AG09309 (cell line): ENCODE measurements at regions not wholly inside any gene's neighbourhood (a gene's known extent, or its start where the extent isn't known, plus 50 kb on each side); places are given as distances from the start of the nearest gene placed in this dataset.

ENCODE experiments used
- DNase-seq: peaks from one replicate; pipeline ENCODE4 v3.0.0-alpha.2; 2010; ENCODE audit warnings: low read depth
- H3K4me3 ChIP-seq: 2 replicates; pipeline ENCODE4 v1.5.1; 2011; ENCODE audit warnings: mild to moderate bottlenecking, low read depth, low read length, moderate library complexity; ENCODE audit not compliant: control insufficient read depth
- TF ChIP-seq, protein P1 (sequence below): IDR thresholded peaks from 2 replicates; pipeline ENCODE4 v1.5.1; 2011; ENCODE audit warnings: mild to moderate bottlenecking, low read depth, low read length, inconsistent platforms; ENCODE audit not compliant: insufficient read depth, control insufficient read depth; ENCODE audit errors: missing control alignments

DNA sequence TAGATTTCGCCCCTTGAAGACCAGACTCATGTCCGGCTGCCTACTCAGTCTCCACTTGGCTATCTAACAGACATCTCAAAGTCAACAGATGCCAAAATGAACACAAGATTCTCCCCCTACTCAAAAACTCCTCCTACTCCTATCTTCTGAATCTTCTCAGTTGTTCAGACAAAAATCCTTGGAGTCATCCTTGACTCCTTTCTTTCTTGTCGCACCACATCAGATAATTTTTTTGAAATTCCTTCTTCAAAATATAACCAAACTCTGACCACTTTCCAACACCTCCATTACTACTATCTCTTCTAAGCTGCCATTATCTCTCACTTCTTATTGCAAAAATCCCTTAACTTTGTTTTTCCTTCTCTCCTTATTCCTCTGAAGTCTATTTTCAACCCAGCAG is 141.9 kb upstream of the SLC7A14 start:
- DNase-seq, result no peak
- no peak overlapping the region for H3K4me3 ChIP-seq
- TF ChIP-seq, protein P1, sequence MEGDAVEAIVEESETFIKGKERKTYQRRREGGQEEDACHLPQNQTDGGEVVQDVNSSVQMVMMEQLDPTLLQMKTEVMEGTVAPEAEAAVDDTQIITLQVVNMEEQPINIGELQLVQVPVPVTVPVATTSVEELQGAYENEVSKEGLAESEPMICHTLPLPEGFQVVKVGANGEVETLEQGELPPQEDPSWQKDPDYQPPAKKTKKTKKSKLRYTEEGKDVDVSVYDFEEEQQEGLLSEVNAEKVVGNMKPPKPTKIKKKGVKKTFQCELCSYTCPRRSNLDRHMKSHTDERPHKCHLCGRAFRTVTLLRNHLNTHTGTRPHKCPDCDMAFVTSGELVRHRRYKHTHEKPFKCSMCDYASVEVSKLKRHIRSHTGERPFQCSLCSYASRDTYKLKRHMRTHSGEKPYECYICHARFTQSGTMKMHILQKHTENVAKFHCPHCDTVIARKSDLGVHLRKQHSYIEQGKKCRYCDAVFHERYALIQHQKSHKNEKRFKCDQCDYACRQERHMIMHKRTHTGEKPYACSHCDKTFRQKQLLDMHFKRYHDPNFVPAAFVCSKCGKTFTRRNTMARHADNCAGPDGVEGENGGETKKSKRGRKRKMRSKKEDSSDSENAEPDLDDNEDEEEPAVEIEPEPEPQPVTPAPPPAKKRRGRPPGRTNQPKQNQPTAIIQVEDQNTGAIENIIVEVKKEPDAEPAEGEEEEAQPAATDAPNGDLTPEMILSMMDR, result no peak

DNA sequence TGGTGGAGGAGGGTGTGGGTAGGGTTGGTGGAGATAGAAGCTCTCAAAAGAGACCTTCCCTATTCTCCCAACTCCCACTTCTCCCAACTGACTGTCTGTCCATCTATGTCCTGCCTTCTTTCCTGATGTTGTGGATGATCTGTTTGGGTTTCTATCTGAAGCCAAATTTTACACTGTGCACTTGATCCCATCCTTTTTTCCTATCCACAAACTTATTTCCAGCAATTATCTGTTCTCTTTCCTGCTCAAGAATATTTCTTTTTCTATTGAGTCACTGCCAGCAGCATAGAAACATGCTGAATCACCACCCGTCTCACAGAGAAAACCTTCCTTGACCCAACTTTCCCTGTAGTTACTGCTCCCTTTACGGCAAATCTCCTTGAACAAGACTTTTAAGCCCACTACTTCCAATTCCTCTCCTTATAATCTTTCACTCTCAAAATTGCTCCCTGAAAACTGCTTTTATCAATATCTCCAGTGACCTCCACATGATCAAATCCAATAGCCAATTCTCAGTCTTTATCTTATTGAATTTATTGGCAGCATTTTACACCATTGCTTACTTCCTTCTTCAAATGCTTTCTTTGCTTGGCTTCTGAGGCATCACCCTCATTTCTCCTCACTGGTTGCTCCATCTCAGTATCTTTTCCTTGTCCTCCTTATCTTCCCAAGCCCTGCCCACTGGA is 141.2 kb upstream of the SLC7A14 start:
- TF ChIP-seq, protein P1, result no peak
- H3K4me3 ChIP-seq, result peak overlapping the region; percentile 1
- DNase-seq, result no peak

DNA sequence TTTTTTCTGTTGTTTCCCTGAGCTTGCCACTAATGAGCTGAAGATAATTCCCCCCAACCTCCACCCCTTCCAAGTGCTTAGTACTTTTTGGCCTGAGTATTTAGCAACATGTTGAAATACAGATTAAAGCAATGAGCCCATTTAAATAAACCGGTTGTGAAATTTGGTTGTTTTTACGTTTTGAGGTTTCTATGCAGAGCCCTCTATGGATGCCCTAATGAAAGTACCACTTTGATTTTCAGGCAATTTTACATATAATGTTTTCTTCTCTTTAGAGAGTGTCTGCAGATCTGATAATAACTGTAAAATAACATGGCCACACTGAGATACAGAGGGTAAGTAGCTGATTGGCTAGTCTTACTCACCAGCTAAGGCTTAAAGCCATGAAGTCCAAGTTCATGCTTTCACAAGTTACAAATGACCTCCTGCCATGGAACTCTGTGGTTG is 139.4 kb upstream of the SLC7A14 start:
- TF ChIP-seq, protein P1, result no peak
- no peak for DNase-seq
- H3K4me3 ChIP-seq, result no peak overlapping the region

DNA sequence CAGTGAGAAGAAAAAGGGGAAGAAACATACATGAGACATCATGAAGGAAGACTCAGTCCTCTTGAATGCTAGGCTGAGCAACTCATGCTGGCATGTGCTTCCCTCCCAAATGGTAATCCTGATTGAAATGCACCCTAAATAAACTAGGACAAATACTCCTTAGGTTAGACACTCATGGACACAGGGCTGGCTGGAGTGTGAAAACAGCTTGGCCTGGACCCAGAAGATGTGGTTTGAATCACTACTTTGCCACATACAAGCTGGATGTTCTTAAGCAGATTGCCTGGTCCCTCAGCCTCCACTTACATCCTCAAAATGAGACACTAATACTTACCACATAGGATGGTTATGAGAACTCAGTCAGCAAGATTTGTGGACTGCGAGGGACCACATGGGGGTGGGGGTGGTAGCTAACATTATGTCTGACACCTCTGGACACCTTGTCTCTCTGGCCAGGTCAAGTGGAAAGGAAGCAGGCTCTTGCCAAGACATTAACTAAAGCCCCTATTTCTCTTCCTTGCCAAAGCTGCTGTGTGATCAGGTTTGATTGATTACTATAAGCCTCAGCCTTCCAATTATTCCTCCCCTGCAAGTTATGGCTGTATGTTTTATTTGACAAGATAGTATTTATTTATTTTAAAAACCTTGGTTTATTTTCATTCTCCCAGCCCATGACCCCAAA is 138.9 kb upstream of the SLC7A14 start:
- no peak overlapping the region for H3K4me3 ChIP-seq
- peak; percentile 88 for DNase-seq
- TF ChIP-seq, protein P1, result no peak

DNA sequence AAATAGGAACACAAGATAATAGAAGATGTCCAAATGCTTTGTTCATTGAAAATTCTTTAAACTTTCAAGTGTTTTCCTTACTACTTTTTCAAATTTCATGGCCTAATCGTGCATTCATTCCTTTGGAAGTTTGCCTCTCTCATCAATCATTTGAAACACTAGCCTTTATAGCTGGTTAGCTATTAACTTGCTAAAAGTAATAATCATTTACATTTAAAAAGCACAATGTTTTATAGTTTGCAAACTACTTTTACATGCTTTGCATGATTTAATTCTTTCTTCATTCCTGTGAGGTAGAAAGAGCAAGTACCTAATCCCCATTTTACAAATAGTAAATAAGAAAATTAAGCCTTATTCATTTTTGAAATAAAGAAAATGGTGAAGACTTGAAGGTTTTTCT is 137.4 kb upstream of the SLC7A14 start:
- no peak for DNase-seq
- TF ChIP-seq, protein P1, result no peak
- no peak overlapping the region for H3K4me3 ChIP-seq

DNA sequence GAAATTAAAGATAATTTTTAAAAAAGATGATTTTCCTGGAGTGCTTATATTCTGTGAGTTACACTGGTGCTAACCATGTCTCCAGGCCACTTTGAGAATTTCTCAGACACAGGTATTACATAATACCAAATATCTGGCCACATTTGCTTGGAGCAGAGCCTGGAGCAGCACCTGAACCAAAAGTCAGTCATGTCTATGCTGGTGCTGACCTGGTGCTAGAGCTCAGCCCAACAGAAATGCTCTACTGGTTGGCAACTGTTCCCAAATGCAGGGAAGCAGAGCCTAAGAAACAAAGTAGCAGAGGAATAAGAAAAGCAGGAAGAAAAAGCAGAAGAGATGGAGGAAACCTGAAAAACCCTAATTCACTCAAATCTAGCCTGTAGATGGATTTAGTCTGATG is 135.7 kb upstream of the SLC7A14 start:
- no peak overlapping the region for H3K4me3 ChIP-seq
- TF ChIP-seq, protein P1, result no peak
- no peak for DNase-seq
